ENCODE measurements at regions not wholly inside any gene's neighbourhood (a gene's known extent, or its start where the extent isn't known, plus 50 kb on each side); places are given as distances from the start of the nearest gene placed in this dataset.

- DNase-seq (ENCODE audit: extremely low read depth, low read depth): no peak
Observed at GRCh38 chr5:4100739-4101138, 505.1 kb downstream of the IRX1 start.

- DNase-seq (ENCODE audit: extremely low read depth, low read depth): no peak
Observed at GRCh38 chr5:4101189-4101588, 505.6 kb downstream of the IRX1 start.

- no peak for DNase-seq (ENCODE audit: extremely low read depth, low read depth)
Observed at GRCh38 chr5:4104831-4105597, 509.4 kb downstream of the IRX1 start.

- DNase-seq (ENCODE audit: extremely low read depth, low read depth): no peak
Observed at GRCh38 chr5:4108690-4109089, 513.1 kb downstream of the IRX1 start.

- DNase-seq (ENCODE audit: extremely low read depth, low read depth): no peak
Observed at GRCh38 chr5:4113426-4113825, 517.8 kb downstream of the IRX1 start.

GRCh38 chr5:4113905-4114304 lies 518.3 kb downstream of the IRX1 start:
- no peak for DNase-seq (ENCODE audit: extremely low read depth, low read depth)

- no peak for DNase-seq (ENCODE audit: extremely low read depth, low read depth)
Observed at GRCh38 chr5:4114452-4114851, 518.8 kb downstream of the IRX1 start.

GRCh38 chr5:4116834-4117233 lies 521.2 kb downstream of the IRX1 start:
- DNase-seq (ENCODE audit: extremely low read depth, low read depth): no peak

GRCh38 chr5:4124221-4124970 lies 528.8 kb downstream of the IRX1 start:
- DNase-seq (ENCODE audit: extremely low read depth, low read depth): no peak

- no peak for DNase-seq (ENCODE audit: extremely low read depth, low read depth)
Observed at GRCh38 chr5:4128994-4129393, 533.4 kb downstream of the IRX1 start.

- no peak for DNase-seq (ENCODE audit: extremely low read depth, low read depth)
Observed at GRCh38 chr5:4129523-4129922, 533.9 kb downstream of the IRX1 start.

GRCh38 chr5:4130819-4131218 lies 535.2 kb downstream of the IRX1 start:
- no peak for DNase-seq (ENCODE audit: extremely low read depth, low read depth)

- DNase-seq (ENCODE audit: extremely low read depth, low read depth): no peak
Observed at GRCh38 chr5:4137781-4138180, 542.1 kb downstream of the IRX1 start.

GRCh38 chr5:4142842-4143241 lies 547.2 kb downstream of the IRX1 start:
- no peak for DNase-seq (ENCODE audit: extremely low read depth, low read depth)

GRCh38 chr5:4144411-4145007 lies 548.9 kb downstream of the IRX1 start:
- no peak for DNase-seq (ENCODE audit: extremely low read depth, low read depth)

- no peak for DNase-seq (ENCODE audit: extremely low read depth, low read depth)
Observed at GRCh38 chr5:4145511-4145910, 549.9 kb downstream of the IRX1 start.

- no peak for DNase-seq (ENCODE audit: extremely low read depth, low read depth)
Observed at GRCh38 chr5:4148009-4148408, 552.4 kb downstream of the IRX1 start.

- DNase-seq (ENCODE audit: extremely low read depth, low read depth): no peak
Observed at GRCh38 chr5:4150067-4150466, 554.4 kb downstream of the IRX1 start.

- no peak for DNase-seq (ENCODE audit: extremely low read depth, low read depth)
Observed at GRCh38 chr5:4156153-4156552, 560.5 kb downstream of the IRX1 start.

- DNase-seq (ENCODE audit: extremely low read depth, low read depth): no peak
Observed at GRCh38 chr5:4156889-4157288, 561.3 kb downstream of the IRX1 start.

- no peak for DNase-seq (ENCODE audit: extremely low read depth, low read depth)
Observed at GRCh38 chr5:4158750-4159447, 563.3 kb downstream of the IRX1 start.

Measured in NCI-H460 (cell line).